ENCODE measurements at regions not wholly inside any gene's neighbourhood (a gene's known extent, or its start where the extent isn't known, plus 50 kb on each side); places are given as distances from the start of the nearest gene placed in this dataset.

DNA sequence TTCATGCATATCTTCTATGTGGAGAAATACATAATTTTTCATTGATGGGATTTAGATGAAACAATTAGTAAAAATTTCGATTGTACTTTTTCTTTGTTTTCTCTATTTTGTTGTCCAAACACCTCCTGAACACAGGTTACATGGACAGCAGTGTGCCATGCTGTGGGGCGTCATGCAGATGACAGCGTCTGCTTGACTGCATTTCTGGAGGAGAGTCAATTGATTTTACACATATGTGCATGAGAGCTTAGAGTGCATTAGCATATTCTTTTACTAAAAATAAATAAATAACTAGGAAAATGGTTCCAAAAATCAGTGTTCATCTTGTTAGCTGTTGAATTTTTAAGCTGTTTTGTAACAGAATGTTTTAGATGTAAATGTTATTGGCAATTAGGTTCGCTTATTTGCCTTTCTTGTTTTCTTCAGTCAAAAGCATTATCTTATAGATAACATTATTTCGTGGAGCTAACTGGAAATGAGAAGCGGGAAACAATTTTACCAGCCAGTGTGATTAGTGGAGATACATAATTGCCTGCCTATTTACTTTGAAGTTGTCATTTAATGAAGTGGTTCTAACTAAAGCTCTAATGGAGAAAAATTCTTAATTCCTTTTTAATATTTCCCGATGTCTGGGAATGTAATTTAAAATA is 82.7 kb upstream of the VGLL3 start:
- no peak overlapping the region for H3K27ac ChIP-seq (ENCODE audit: low read length)
- H3K9me3 ChIP-seq (ENCODE audit: low read length) = no peaks in the 10 kb centered on the region
- no peak overlapping the region for H3K4me2 ChIP-seq (ENCODE audit: low read depth, low read length, poor library complexity, severe bottlenecking)
- no peak overlapping the region for H2AFZ ChIP-seq (ENCODE audit: low read length)
- H3K36me3 ChIP-seq (ENCODE audit: insufficient read depth, low read length) = no peaks in the 10 kb centered on the region
- H3K9me2 ChIP-seq (replicated peaks; ENCODE audit: insufficient read depth, low read length) = no peaks in the 10 kb centered on the region; the same call in 1 of the 2 replicates
- no peak overlapping the region for H3K4me3 ChIP-seq (ENCODE audit: low read length)
- no peaks in the 10 kb centered on the region for H3K27me3 ChIP-seq (ENCODE audit: low read length)
- DNase-seq = no peak
- no peaks in the 10 kb centered on the region for H4K20me1 ChIP-seq (ENCODE audit: insufficient read depth, low read depth, low read length)
- no peak overlapping the region for H3K9ac ChIP-seq (ENCODE audit: low read length)
- H3K4me1 ChIP-seq (ENCODE audit: low read length) = no peaks in the 10 kb centered on the region
- H3K79me2 ChIP-seq (ENCODE audit: low read length) = no peaks in the 10 kb centered on the region

DNA sequence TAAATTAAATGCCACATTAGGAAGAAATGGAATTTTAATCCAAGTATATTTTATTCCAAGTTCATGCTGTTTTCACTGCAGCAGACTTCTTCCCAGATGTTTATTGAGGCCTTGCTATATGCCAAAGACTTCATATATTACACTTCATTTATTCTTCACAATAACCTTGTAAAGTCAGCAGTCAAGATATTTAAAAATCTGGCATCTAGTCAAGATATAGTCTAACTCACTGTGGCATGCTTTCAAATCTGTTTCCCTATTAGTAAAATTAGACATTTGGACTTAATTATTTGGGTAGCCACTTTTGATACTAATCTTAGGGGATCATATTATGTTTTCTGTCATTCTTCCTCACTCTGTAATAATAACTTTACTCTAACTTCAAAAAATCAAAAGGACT is 81.5 kb upstream of the VGLL3 start:
- Histone ChIP-seq H3K9me2 (replicated peaks; ENCODE audit: insufficient read depth, low read length) (no peaks in the 10 kb centered on the region; the same call in 1 of the 2 replicates), H3K79me2 (ENCODE audit: low read length) (no peaks in the 10 kb centered on the region)

DNA sequence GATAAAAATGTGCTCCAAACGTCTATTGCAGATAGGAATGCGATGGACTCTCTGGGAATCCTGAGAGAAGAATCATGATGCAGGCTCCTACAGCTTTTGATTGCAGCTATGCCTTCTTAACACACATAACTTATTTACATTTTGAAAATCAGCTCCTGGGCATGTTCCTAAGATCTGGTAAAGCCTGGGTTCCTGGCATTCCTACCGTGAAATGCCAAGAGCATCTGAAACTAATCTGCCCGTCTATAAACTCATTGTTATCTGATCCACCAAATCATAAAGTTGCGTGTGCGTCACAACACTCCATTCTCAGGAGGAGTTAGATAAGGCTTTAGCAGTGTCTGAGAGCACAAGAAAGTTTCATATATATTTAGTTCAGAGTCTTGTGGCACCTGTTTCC is 79.0 kb upstream of the VGLL3 start:
- Histone ChIP-seq H3K4me2 (ENCODE audit: low read depth, low read length, poor library complexity, severe bottlenecking) (no peak overlapping the region), H3K79me2 (ENCODE audit: low read length) (no peaks in the 10 kb centered on the region), H3K9me3 (ENCODE audit: low read length) (no peaks in the 10 kb centered on the region), H3K4me1 (ENCODE audit: low read length) (no peaks in the 10 kb centered on the region), H3K4me3 (ENCODE audit: low read length) (no peak overlapping the region), H3K36me3 (ENCODE audit: insufficient read depth, low read length) (no peaks in the 10 kb centered on the region), H3K27me3 (ENCODE audit: low read length) (no peaks in the 10 kb centered on the region), H2AFZ (ENCODE audit: low read length) (no peak overlapping the region), H3K9me2 (replicated peaks; ENCODE audit: insufficient read depth, low read length) (no peaks in the 10 kb centered on the region; the same call in 1 of the 2 replicates), H4K20me1 (ENCODE audit: insufficient read depth, low read depth, low read length) (no peaks in the 10 kb centered on the region), H3K27ac (ENCODE audit: low read length) (no peak overlapping the region), H3K9ac (ENCODE audit: low read length) (no peak overlapping the region)
- no peak for DNase-seq

More for the DNA sequence above, 81.5 kb upstream of the VGLL3 start:
- Histone ChIP-seq H3K27me3 (ENCODE audit: low read length) (no peaks in the 10 kb centered on the region), H3K27ac (ENCODE audit: low read length) (no peak overlapping the region), H3K4me1 (ENCODE audit: low read length) (no peaks in the 10 kb centered on the region), H3K9ac (ENCODE audit: low read length) (no peak overlapping the region), H3K9me3 (ENCODE audit: low read length) (no peaks in the 10 kb centered on the region), H3K36me3 (ENCODE audit: insufficient read depth, low read length) (no peaks in the 10 kb centered on the region), H3K4me2 (ENCODE audit: low read depth, low read length, poor library complexity, severe bottlenecking) (no peak overlapping the region), H2AFZ (ENCODE audit: low read length) (no peak overlapping the region), H3K4me3 (ENCODE audit: low read length) (no peak overlapping the region), H4K20me1 (ENCODE audit: insufficient read depth, low read depth, low read length) (no peaks in the 10 kb centered on the region)
- no peak for DNase-seq

DNA sequence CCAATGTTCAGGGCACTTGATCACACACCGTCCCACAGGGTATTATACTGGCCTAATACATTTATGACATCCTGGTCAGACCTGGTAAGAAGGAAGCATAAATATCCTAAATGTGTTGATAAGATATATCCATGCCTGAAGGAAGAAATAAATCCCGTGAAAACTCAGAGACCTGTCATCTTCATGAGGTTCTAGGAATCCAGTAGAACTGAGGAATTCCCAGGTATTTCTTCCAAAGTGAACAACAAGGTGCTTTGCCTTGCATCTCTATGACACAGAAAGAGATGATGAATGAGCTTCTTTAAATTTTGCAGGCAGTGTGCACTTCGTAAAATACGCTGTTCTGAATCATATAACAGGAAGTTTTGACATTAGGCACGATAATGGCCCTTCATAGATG is 78.1 kb upstream of the VGLL3 start:
- no peak overlapping the region for H3K4me2 ChIP-seq (ENCODE audit: low read depth, low read length, poor library complexity, severe bottlenecking)

DNA sequence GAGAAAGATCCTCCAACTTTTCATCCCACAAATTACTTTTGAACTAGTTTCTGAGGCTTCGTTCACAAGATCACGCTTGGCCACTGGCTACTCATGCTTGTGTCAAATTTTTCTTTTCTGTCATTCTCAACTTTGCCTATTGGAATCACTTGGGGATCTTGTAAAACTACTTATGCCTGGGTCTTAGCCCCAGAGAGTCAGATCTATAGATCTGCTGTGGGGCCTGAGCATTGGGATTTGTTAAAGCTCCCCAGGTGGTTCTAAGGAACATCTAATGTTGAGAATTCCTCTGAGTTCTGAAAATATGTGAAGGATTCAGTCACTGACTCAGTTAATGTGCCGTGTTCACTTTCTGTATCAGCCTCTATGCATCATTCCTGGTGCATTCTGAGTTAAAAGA is 71.7 kb upstream of the VGLL3 start:
- Histone ChIP-seq H3K27ac (ENCODE audit: low read length) (no peak overlapping the region), H3K27me3 (ENCODE audit: low read length) (no peaks in the 10 kb centered on the region), H3K4me1 (ENCODE audit: low read length) (no peaks in the 10 kb centered on the region), H3K4me2 (ENCODE audit: low read depth, low read length, poor library complexity, severe bottlenecking) (no peak overlapping the region), H3K9ac (ENCODE audit: low read length) (no peak overlapping the region), H3K79me2 (ENCODE audit: low read length) (no peaks in the 10 kb centered on the region), H3K4me3 (ENCODE audit: low read length) (no peak overlapping the region), H3K9me2 (replicated peaks; ENCODE audit: insufficient read depth, low read length) (no peaks in the 10 kb centered on the region), H3K9me3 (ENCODE audit: low read length) (no peaks in the 10 kb centered on the region), H4K20me1 (ENCODE audit: insufficient read depth, low read depth, low read length) (no peaks in the 10 kb centered on the region), H2AFZ (ENCODE audit: low read length) (no peak overlapping the region), H3K36me3 (ENCODE audit: insufficient read depth, low read length) (no peaks in the 10 kb centered on the region)
- DNase-seq = no peak

More for the DNA sequence above, 78.1 kb upstream of the VGLL3 start:
- H4K20me1 ChIP-seq (ENCODE audit: insufficient read depth, low read depth, low read length) = no peaks in the 10 kb centered on the region
- no peaks in the 10 kb centered on the region for H3K79me2 ChIP-seq (ENCODE audit: low read length)
- no peak overlapping the region for H3K4me3 ChIP-seq (ENCODE audit: low read length)
- no peaks in the 10 kb centered on the region for H3K9me3 ChIP-seq (ENCODE audit: low read length)
- no peak overlapping the region for H3K9ac ChIP-seq (ENCODE audit: low read length)
- no peaks in the 10 kb centered on the region; the same call in 1 of the 2 replicates for H3K9me2 ChIP-seq (replicated peaks; ENCODE audit: insufficient read depth, low read length)
- no peak overlapping the region for H2AFZ ChIP-seq (ENCODE audit: low read length)
- no peaks in the 10 kb centered on the region for H3K4me1 ChIP-seq (ENCODE audit: low read length)
- no peaks in the 10 kb centered on the region for H3K27me3 ChIP-seq (ENCODE audit: low read length)
- no peak overlapping the region for H3K27ac ChIP-seq (ENCODE audit: low read length)
- DNase-seq = no peak
- no peaks in the 10 kb centered on the region for H3K36me3 ChIP-seq (ENCODE audit: insufficient read depth, low read length)

DNA sequence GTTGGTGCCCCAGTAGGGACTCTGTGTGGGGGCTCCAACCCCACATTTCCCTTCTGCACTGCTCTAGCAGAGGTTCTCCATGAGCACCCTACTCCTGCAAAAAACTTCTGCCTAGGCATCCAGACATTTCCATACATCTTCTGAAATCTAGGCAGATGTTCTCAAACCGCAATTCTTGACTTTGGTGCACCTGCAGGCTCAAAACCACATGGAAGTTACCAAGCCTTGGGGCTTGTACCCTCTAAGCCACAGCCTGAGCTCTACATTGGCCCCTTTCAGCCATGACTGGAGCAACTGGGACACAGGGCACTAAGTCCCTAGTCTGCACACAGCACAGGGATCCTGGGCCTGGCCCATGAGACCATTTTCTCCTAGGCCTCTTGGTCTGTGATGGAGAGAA is 66.5 kb upstream of the VGLL3 start:
- Histone ChIP-seq H3K9me3 (ENCODE audit: low read length) (no peaks in the 10 kb centered on the region; the same call in 1 of the 2 replicates), H3K9me2 (replicated peaks; ENCODE audit: insufficient read depth, low read length) (no peaks in the 10 kb centered on the region), H4K20me1 (ENCODE audit: insufficient read depth, low read depth, low read length) (no peaks in the 10 kb centered on the region), H3K36me3 (ENCODE audit: insufficient read depth, low read length) (no peaks in the 10 kb centered on the region), H3K27me3 (ENCODE audit: low read length) (no peaks in the 10 kb centered on the region), H3K4me3 (ENCODE audit: low read length) (no peak overlapping the region), H3K4me1 (ENCODE audit: low read length) (no peaks in the 10 kb centered on the region), H3K79me2 (ENCODE audit: low read length) (no peaks in the 10 kb centered on the region), H3K9ac (ENCODE audit: low read length) (no peak overlapping the region), H3K4me2 (ENCODE audit: low read depth, low read length, poor library complexity, severe bottlenecking) (no peak overlapping the region), H2AFZ (ENCODE audit: low read length) (no peak overlapping the region), H3K27ac (ENCODE audit: low read length) (no peak overlapping the region)
- DNase-seq = no peak

DNA sequence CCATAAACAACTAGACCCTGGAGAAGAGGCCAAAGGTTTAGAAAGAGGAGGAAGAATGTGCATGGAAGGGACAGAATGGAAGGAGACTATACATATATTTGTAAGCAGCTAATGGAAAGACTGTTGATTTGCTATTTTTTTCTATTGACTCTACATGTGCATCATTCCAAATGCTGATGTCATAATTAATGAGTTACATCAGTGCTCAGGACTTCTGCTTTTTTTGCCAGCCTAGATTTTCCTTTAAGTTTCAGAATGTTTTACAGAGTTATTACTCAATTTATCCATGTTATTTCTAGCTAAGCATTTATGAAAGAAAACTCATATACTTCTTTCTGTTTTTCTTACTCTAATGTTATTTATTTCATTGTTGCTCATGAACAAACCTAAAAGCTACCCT is 62.6 kb upstream of the VGLL3 start:
- Histone ChIP-seq H4K20me1 (ENCODE audit: insufficient read depth, low read depth, low read length) (no peaks in the 10 kb centered on the region), H3K9me2 (replicated peaks; ENCODE audit: insufficient read depth, low read length) (no peaks in the 10 kb centered on the region), H3K4me2 (ENCODE audit: low read depth, low read length, poor library complexity, severe bottlenecking) (no peak overlapping the region), H3K9ac (ENCODE audit: low read length) (no peak overlapping the region), H3K9me3 (ENCODE audit: low read length) (no peaks in the 10 kb centered on the region; the same call in 1 of the 2 replicates), H3K36me3 (ENCODE audit: insufficient read depth, low read length) (no peaks in the 10 kb centered on the region), H3K79me2 (ENCODE audit: low read length) (no peaks in the 10 kb centered on the region), H3K27ac (ENCODE audit: low read length) (no peak overlapping the region), H3K27me3 (ENCODE audit: low read length) (no peaks in the 10 kb centered on the region), H2AFZ (ENCODE audit: low read length) (no peak overlapping the region), H3K4me3 (ENCODE audit: low read length) (no peak overlapping the region), H3K4me1 (ENCODE audit: low read length) (no peaks in the 10 kb centered on the region)
- DNase-seq = no peak

DNA sequence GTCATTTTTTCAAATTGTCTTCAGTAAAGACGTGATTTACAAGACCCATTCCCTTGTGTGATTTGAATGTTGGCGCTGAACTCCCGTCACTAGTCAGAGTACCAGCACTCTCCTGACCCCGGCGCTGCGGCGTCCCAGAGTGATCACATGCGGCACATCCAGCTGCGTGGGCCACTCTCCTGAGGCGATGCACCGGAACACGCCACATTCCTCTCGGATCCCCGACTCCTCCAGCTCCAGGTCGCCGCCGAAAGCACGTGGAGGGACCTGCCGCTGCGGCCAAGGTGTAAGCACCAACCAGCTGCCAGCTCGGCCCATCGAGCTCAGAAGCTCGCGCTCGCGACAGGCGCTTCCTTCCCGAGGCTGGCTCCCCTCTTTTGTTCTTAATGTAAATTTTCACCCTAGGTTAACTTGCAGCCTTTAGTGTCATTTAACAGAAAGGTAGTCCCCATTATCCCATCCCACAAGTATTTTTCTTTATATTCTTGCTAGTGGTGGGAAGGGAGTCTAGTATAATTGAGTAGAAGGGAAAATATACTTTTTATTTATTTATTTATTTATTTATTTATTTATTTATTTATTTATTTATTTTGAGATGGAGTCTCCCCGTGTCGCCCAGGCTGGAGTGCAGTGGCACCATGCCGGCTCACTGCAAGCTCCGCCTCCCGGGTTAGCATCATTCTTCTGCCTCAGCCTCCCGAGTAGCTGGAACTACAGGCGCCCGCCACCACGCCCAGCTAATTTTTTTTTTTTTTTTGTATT is 61.7 kb upstream of the VGLL3 start:
- Histone ChIP-seq H3K4me2 (ENCODE audit: low read depth, low read length, poor library complexity, severe bottlenecking) (no peak overlapping the region), H3K9ac (ENCODE audit: low read length) (no peak overlapping the region), H3K36me3 (ENCODE audit: insufficient read depth, low read length) (no peaks in the 10 kb centered on the region), H4K20me1 (ENCODE audit: insufficient read depth, low read depth, low read length) (no peaks in the 10 kb centered on the region), H3K79me2 (ENCODE audit: low read length) (no peaks in the 10 kb centered on the region), H3K9me2 (replicated peaks; ENCODE audit: insufficient read depth, low read length) (no peaks in the 10 kb centered on the region), H2AFZ (ENCODE audit: low read length) (no peak overlapping the region), H3K9me3 (ENCODE audit: low read length) (no peaks in the 10 kb centered on the region; the same call in 1 of the 2 replicates), H3K27me3 (ENCODE audit: low read length) (no peaks in the 10 kb centered on the region), H3K4me3 (ENCODE audit: low read length) (no peak overlapping the region), H3K27ac (ENCODE audit: low read length) (no peak overlapping the region), H3K4me1 (ENCODE audit: low read length) (no peaks in the 10 kb centered on the region)
- no peak for DNase-seq
